HEK293T (cell line): ENCODE measurements at regions not wholly inside any gene's neighbourhood (a gene's known extent, or its start where the extent isn't known, plus 50 kb on each side); places are given as distances from the start of the nearest gene placed in this dataset.

Experiments
- BHLHE40 ChIP-seq: fragments of 450-650 bp; IDR thresholded peaks from 2 replicates; pipeline ENCODE4 v1.6.1; 2016; ENCODE audit warnings: mild to moderate bottlenecking, moderate library complexity, borderline replicate concordance
- SP1 ChIP-seq: fragments of 450-650 bp; IDR thresholded peaks from 2 replicates; pipeline ENCODE4 v1.6.1; 2017
- TARDBP ChIP-seq: fragments of 450-650 bp; IDR thresholded peaks from 2 replicates; pipeline ENCODE4 v1.6.1; 2016

DNA sequence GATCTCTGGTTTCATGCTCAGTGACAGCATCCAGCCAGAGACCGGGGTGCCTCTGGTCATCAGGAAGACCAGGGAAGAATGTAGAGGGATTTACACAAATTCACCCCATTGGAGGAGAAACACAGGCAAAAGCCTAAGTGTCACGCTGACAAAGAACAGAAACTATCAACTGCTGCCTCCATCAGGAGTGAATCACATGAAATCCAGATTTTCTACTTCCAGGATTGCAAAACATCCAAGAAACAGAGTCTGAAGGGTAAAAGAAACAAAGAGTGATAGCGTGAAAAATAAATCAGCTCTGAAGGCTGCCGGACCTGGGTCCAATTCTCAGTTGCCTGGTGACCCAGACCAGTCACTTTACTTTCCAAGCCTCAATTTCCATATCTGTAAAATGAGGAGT lies 136.1 kb upstream of the MAP1LC3B2 start:
- no peak for TF ChIP-seq TARDBP
- no peak for TF ChIP-seq SP1
- TF ChIP-seq BHLHE40: no peak
